ENCODE measurements at regions not wholly inside any gene's neighbourhood (a gene's known extent, or its start where the extent isn't known, plus 50 kb on each side); places are given as distances from the start of the nearest gene placed in this dataset.

- in situ Hi-C loops (cut with MboI; ENCODE audit: low sequenced_read_pairs): no loop called here
Observed at GRCh38 chr11:80898910-80899309, 1458.1 kb upstream of the TENM4 start.

More at GRCh38 chr11:80898910-80899309, 1458.1 kb upstream of the TENM4 start:
- Histone ChIP-seq H2AFZ (replicated peaks; ENCODE audit: low read length, poor library complexity) (no peak overlapping the region), H3K9ac (ENCODE audit: low read depth, low read length) (no peak overlapping the region), H3K36me3 (ENCODE audit: control insufficient read depth, insufficient read depth, low read length) (no peaks in the 10 kb centered on the region), H3K23ac (ENCODE audit: low read depth, low read length) (no peak overlapping the region), H4K5ac (ENCODE audit: low read depth, low read length) (no peak overlapping the region), H2BK20ac (ENCODE audit: low read depth, low read length) (no peak overlapping the region), H3K4ac (ENCODE audit: low read depth, low read length) (no peak overlapping the region), H2AK9ac (replicated peaks; ENCODE audit: low read depth, low read length, poor library complexity) (no peak overlapping the region), H3K4me2 (ENCODE audit: low read depth, low read length) (no peak overlapping the region), H3K4me1 (ENCODE audit: control insufficient read depth, insufficient read depth, low read length) (no peaks in the 10 kb centered on the region), H3K9me1 (ENCODE audit: insufficient read depth, low read length) (no peaks in the 10 kb centered on the region), H3K27ac (ENCODE audit: insufficient read depth, low read length) (no peak overlapping the region), H3K14ac (replicated peaks; ENCODE audit: low read depth, low read length) (no peak overlapping the region), H3K4me3 (ENCODE audit: insufficient read depth, low read depth, low read length) (no peak overlapping the region), H2BK5ac (ENCODE audit: low read depth, low read length, poor library complexity, severe bottlenecking) (no peak overlapping the region), H2BK120ac (ENCODE audit: low read depth, low read length) (no peak overlapping the region), H4K20me1 (ENCODE audit: insufficient read depth, low read length) (no peaks in the 10 kb centered on the region), H4K8ac (ENCODE audit: low read depth in 2 of 2, low read length in 2 of 2) (no peak overlapping the region), H4K91ac (ENCODE audit: insufficient read depth, low read depth, low read length) (no peak overlapping the region), H3K27me3 (ENCODE audit: control insufficient read depth, insufficient read depth, low read length) (no peaks in the 10 kb centered on the region), H3K9me3 (ENCODE audit: control insufficient read depth, insufficient read depth, low read length) (no peaks in the 10 kb centered on the region; the same call in 1 of the 2 replicates), H3K56ac (ENCODE audit: extremely low read depth, insufficient read depth, low read length) (no peak overlapping the region), H2BK15ac (ENCODE audit: low read depth, low read length) (no peak overlapping the region), H3K79me1 (ENCODE audit: low read depth in 1 of 2, low read length in 2 of 2) (no peaks in the 10 kb centered on the region), H2AK5ac (ENCODE audit: low read depth, low read length) (no peak overlapping the region), H3K18ac (ENCODE audit: low read depth, low read length) (no peak overlapping the region)
- TF ChIP-seq ELK1 (IDR thresholded peaks at IDR 0.05; ENCODE audit: borderline replicate concordance, low read depth, low read length) (no peak), NFE2L2 (IDR thresholded peaks at IDR 0.05; ENCODE audit: low read depth, low read length) (no peak), CHD1 (IDR thresholded peaks at IDR 0.05; ENCODE audit: low read depth, low read length) (no peak), MXI1 (IDR thresholded peaks at IDR 0.05; ENCODE audit: borderline replicate concordance, low read depth, low read length) (no peak), BHLHE40 (IDR thresholded peaks at IDR 0.05; ENCODE audit: low read depth, low read length) (no peak), MAZ (IDR thresholded peaks at IDR 0.05; ENCODE audit: borderline replicate concordance, low read depth, low read length) (no peak), RAD21 (IDR thresholded peaks at IDR 0.05; ENCODE audit: low read length) (no peak)
- ATAC-seq (ENCODE audit: low read depth) (no peak), DNase-seq (no peak)
- intact Hi-C loops (cut with micrococcal nuclease) (no loop called here), dilution Hi-C loops (cut with HindIII; ENCODE audit: low sequenced_read_pairs, unreplicated experiment) (no loop called here)
- ChIA-PET POLR2A (ENCODE audit: unreplicated experiment) (no interaction called here), CTCF (no interaction called here)
- no TSS peak for BruUV-seq (replicated peaks)
- no CpG with 5 or more reads among the region's 4 CpGs for WGBS, 2 experiments (ENCODE audit: extremely low coverage in 2 of 2, insufficient read length in 1 of 2)
